ENCODE measurements at regions not wholly inside any gene's neighbourhood (a gene's known extent, or its start where the extent isn't known, plus 50 kb on each side); places are given as distances from the start of the nearest gene placed in this dataset.

GRCh38 chr12:83476695-83477690 lies 790.3 kb downstream of the TMTC2 start:
- Histone ChIP-seq H4K8ac (ENCODE audit: extremely low read depth, insufficient read depth, low read length) (no peak overlapping the region), H3K36me3 (ENCODE audit: control insufficient read depth in 2 of 4, insufficient read depth in 4 of 4, low read length in 3 of 4) (no peaks in the 10 kb centered on the region), H3K14ac (ENCODE audit: insufficient read length) (no peak overlapping the region), H3K9ac (replicated peaks in 1 of 4; ENCODE audit: extremely low read depth in 1 of 4, low read depth in 3 of 4, low read length in 3 of 4) (no peak overlapping the region), H3K4ac (replicated peaks; ENCODE audit: insufficient read length, low read depth, low read length) (no peak overlapping the region), H3K27ac (ENCODE audit: low read depth, low read length) (no peak overlapping the region), H3K27me3 (replicated peaks in 1 of 4; ENCODE audit: control insufficient read depth in 3 of 4, extremely low read depth in 1 of 4, insufficient read depth in 3 of 4, low read length in 3 of 4) (no peaks in the 10 kb centered on the region), H4K20me1 (replicated peaks in 1 of 2; ENCODE audit: control insufficient read depth in 1 of 2, insufficient read depth in 2 of 2, low read length in 2 of 2) (no peaks in the 10 kb centered on the region), H2AK5ac (ENCODE audit: low read depth, low read length) (no peak overlapping the region), H2BK120ac (replicated peaks; ENCODE audit: low read depth, low read length) (no peak overlapping the region), H3K4me1 (replicated peaks in 1 of 4; ENCODE audit: control insufficient read depth in 3 of 4, insufficient read depth in 4 of 4, low read length in 3 of 4) (no peaks in the 10 kb centered on the region), H3K4me3 (ENCODE audit: extremely low read depth in 1 of 4, insufficient read depth in 2 of 4, low read depth in 3 of 4, low read length in 4 of 4) (no peak overlapping the region), H3K79me2 (ENCODE audit: control insufficient read depth in 1 of 2, insufficient read depth in 2 of 2, low read length in 2 of 2) (no peaks in the 10 kb centered on the region), H2BK12ac (ENCODE audit: low read depth, low read length) (no peak overlapping the region), H4K5ac (ENCODE audit: insufficient read length, low read depth, low read length) (no peak overlapping the region), H3K23me2 (ENCODE audit: low read depth, low read length) (no peaks in the 10 kb centered on the region), H3K9me3 (ENCODE audit: insufficient read depth in 2 of 2, low read depth in 1 of 2, low read length in 1 of 2) (no peaks in the 10 kb centered on the region), H3K23ac (ENCODE audit: insufficient read length) (no peak overlapping the region), H2BK15ac (ENCODE audit: low read length) (no peak overlapping the region), H3K4me2 (ENCODE audit: insufficient read depth in 1 of 2, low read depth in 2 of 2, low read length in 2 of 2) (no peak overlapping the region), H3K79me1 (ENCODE audit: low read depth, low read length) (no peaks in the 10 kb centered on the region), H3K18ac (ENCODE audit: extremely low read depth, low read length) (no peak overlapping the region), H3K56ac (replicated peaks; ENCODE audit: insufficient read length, low read depth, low read length) (no peak overlapping the region), H2BK5ac (ENCODE audit: low read depth, low read length) (no peak overlapping the region), H2BK20ac (ENCODE audit: low read length) (no peak overlapping the region), H2AFZ (ENCODE audit: low read length) (no peak overlapping the region), H4K91ac (replicated peaks; ENCODE audit: insufficient read length, low read length) (no peak overlapping the region)
- DNase-seq (ENCODE audit: low read depth in 1 of 2, low spot score in 2 of 2) (no peak), FAIRE-seq (no peak)
- ChIA-PET POLR2A (ENCODE audit: partially characterized antibody) (no interaction called here), CTCF (ENCODE audit: partially characterized antibody) (no interaction called here)
- no peak for TF ChIP-seq KDM1A (IDR thresholded peaks at IDR 0.05; ENCODE audit: borderline replicate concordance, low read length)
- no peak for TF ChIP-seq RFX5 (IDR thresholded peaks at IDR 0.05; ENCODE audit: borderline replicate concordance, low read depth, low read length)
- TF ChIP-seq ZNF274 (IDR thresholded peaks at IDR 0.05; ENCODE audit: borderline replicate concordance, extremely low read depth, low read length), result no peak
- no peak for TF ChIP-seq HDAC6 (IDR thresholded peaks at IDR 0.05; ENCODE audit: low read depth, low read length)
- no peak for TF ChIP-seq NANOG (IDR thresholded peaks at IDR 0.05; ENCODE audit: insufficient read depth, low read depth, low read length, poor library complexity, severe bottlenecking)
- 73% methylated on average over 2 of the region's 2 CpGs; no CpG with 5 or more reads in 1 of the 2 experiments for WGBS, 2 experiments (ENCODE audit: extremely low coverage in 1 of 2, insufficient coverage in 1 of 2, insufficient read length in 1 of 2, insufficient replicate concordance in 2 of 2, low coverage in 1 of 2, low lambda C conversion rate in 2 of 2, missing lambda C conversion rate in 1 of 2)

All from H1 (cell line).